GM23248 (cell line): ENCODE measurements at regions not wholly inside any gene's neighbourhood (a gene's known extent, or its start where the extent isn't known, plus 50 kb on each side); places are given as distances from the start of the nearest gene placed in this dataset.

Source experiments
- DNase-seq: peaks from one replicate; pipeline ENCODE4 v3.0.0-alpha.2; 2015
- H2AFZ ChIP-seq: fragments of 200-600 bp; sonication (generic); 2 replicates; pipeline ENCODE4 v1.6.1; 2016; ENCODE audit warnings: antibody characterized with exemption
- H3F3A ChIP-seq: fragments of 200-600 bp; sonication (generic); 2 replicates; pipeline ENCODE4 v1.6.1; 2016; ENCODE audit warnings: mild to moderate bottlenecking, antibody characterized with exemption, mixed run types; ENCODE audit not compliant: insufficient read depth
- H3K27ac ChIP-seq: fragments of 200-600 bp; sonication (generic); 2 replicates; pipeline ENCODE4 v1.5.1; 2016; ENCODE audit warnings: mild to moderate bottlenecking
- H3K27me3 ChIP-seq: fragments of 200-600 bp; sonication (generic); replicated peaks from 2 replicates; pipeline ENCODE4 v1.6.1; 2016; ENCODE audit warnings: mild to moderate bottlenecking; ENCODE audit not compliant: insufficient read depth
- H3K36me3 ChIP-seq: fragments of 200-600 bp; sonication (generic); 2 replicates; pipeline ENCODE4 v1.6.1; 2016; ENCODE audit warnings: low read depth, mild to moderate bottlenecking
- H3K4me1 ChIP-seq: fragments of 200-600 bp; sonication (generic); 2 replicates; pipeline ENCODE4 v1.6.1; 2016; ENCODE audit warnings: mild to moderate bottlenecking; ENCODE audit not compliant: insufficient read depth
- H3K4me2 ChIP-seq: fragments of 200-600 bp; sonication (generic); one replicate; pipeline ENCODE4 v1.6.1; 2016; ENCODE audit warnings: mild to moderate bottlenecking; ENCODE audit not compliant: unreplicated experiment
- H3K4me3 ChIP-seq: fragments of 200-600 bp; sonication (generic); 2 replicates; pipeline ENCODE4 v1.5.1; 2016; ENCODE audit warnings: mild to moderate bottlenecking
- H3K79me2 ChIP-seq: fragments of 200-600 bp; sonication (generic); 2 replicates; pipeline ENCODE4 v1.6.1; 2016; ENCODE audit warnings: mild to moderate bottlenecking; ENCODE audit not compliant: insufficient read depth
- H3K9ac ChIP-seq: fragments of 200-600 bp; sonication (generic); 2 replicates; pipeline ENCODE4 v1.6.1; 2016; ENCODE audit warnings: mild to moderate bottlenecking
- H3K9me2 ChIP-seq: fragments of 200-600 bp; sonication (generic); 2 replicates; pipeline ENCODE4 v1.6.1; 2016; ENCODE audit warnings: mixed run types, mild to moderate bottlenecking, moderate library complexity; ENCODE audit not compliant: insufficient read depth
- H3K9me3 ChIP-seq: fragments of 200-600 bp; sonication (generic); one replicate; pipeline ENCODE4 v1.6.1; 2017; ENCODE audit warnings: low read depth
- H4K20me1 ChIP-seq: fragments of 200-600 bp; sonication (generic); 2 replicates; pipeline ENCODE4 v1.6.0; 2016; ENCODE audit not compliant: insufficient read depth
- EZH2 ChIP-seq: fragments of 200-600 bp; sonication (generic); IDR thresholded peaks from 2 replicates; pipeline ENCODE4 v1.6.1; 2018; ENCODE audit warnings: antibody characterized with exemption, mild to moderate bottlenecking; ENCODE audit not compliant: insufficient read depth, poor library complexity, severe bottlenecking
- EZH2phosphoT487 ChIP-seq: fragments of 200-600 bp; sonication (generic); IDR thresholded peaks from 2 replicates; pipeline ENCODE4 v1.6.1; 2018; ENCODE audit warnings: antibody characterized with exemption, moderate library complexity, mild to moderate bottlenecking, low read depth; ENCODE audit not compliant: insufficient read depth
- WGBS, 2 experiments: methylation state at CpG; one replicate each; pipeline ENCODE4 v1.1.6; 2015 to 2017; ENCODE audit warnings: low lambda C conversion rate in 2 of 2, low coverage in 1 of 2; ENCODE audit errors: missing lambda C conversion rate in 2 of 2; 5-methylcytosine and 5-hydroxymethylcytosine counted together
- in situ Hi-C: fragments of 300-500 bp; cut with MboI; formaldehyde crosslinking; loops from 2 replicates; pipeline ENCODE4 v1.15.0; 2020

GRCh38 chr3:153752405-153753027, 368.7 kb upstream of the ARHGEF26 start:
- Histone ChIP-seq H3K79me2 (no peaks in the 10 kb centered on the region), H3K4me1 (peaks cover 7% of the 10 kb centered on the region; the same call in 1 of the 2 replicates), H3K27me3 (no peaks in the 10 kb centered on the region), H4K20me1 (no peaks in the 10 kb centered on the region), H3K9ac (no peak overlapping the region), H3K36me3 (no peaks in the 10 kb centered on the region), H3F3A (0 out of 2 replicates have a peak, but pooled peaks cover 5% of the 10 kb centered on the region), H3K27ac (no peak overlapping the region), H2AFZ (no peak overlapping the region), H3K9me2 (no peaks in the 10 kb centered on the region), H3K4me2 (no peak overlapping the region), H3K4me3 (no peak overlapping the region), H3K9me3 (no peaks in the 10 kb centered on the region)
- in situ Hi-C loops = loop anchor here (25.0 kb wide), 1 partner anchor 590 kb away; the partner anchor contains the start of gene RAP2B
- TF ChIP-seq EZH2 = no peak
- TF ChIP-seq EZH2phosphoT487 = no peak
- 52 to 54% methylated on average over 8 of the region's 8 CpGs for WGBS, 2 experiments
- peak; percentile 17 for DNase-seq

- no peak overlapping the region for H3K27ac ChIP-seq
- H3K27me3 ChIP-seq = no peaks in the 10 kb centered on the region
- H3F3A ChIP-seq = 0 out of 2 replicates have a peak, but pooled peaks cover 5% of the 10 kb centered on the region
- no peaks in the 10 kb centered on the region for H4K20me1 ChIP-seq
- H3K4me1 ChIP-seq = peaks cover 12% of the 10 kb centered on the region; the same call in 1 of the 2 replicates
- H3K4me3 ChIP-seq = no peak overlapping the region
- no peaks in the 10 kb centered on the region for H3K9me3 ChIP-seq
- H3K36me3 ChIP-seq = no peaks in the 10 kb centered on the region
- WGBS, 2 experiments = 26 to 32% methylated on average over 2 of the region's 2 CpGs
- no peaks in the 10 kb centered on the region for H3K9me2 ChIP-seq
- no peak overlapping the region for H3K9ac ChIP-seq
- H2AFZ ChIP-seq = no peak overlapping the region
- H3K4me2 ChIP-seq = no peak overlapping the region
- in situ Hi-C loops = loop anchor here (25.0 kb wide), 1 partner anchor 591 kb away; the partner anchor contains the start of gene RAP2B
- TF ChIP-seq EZH2phosphoT487 = no peak
- H3K79me2 ChIP-seq = no peaks in the 10 kb centered on the region
- DNase-seq = no peak
Measured at GRCh38 chr3:153753035-153753434, 368.2 kb upstream of the ARHGEF26 start.

GRCh38 chr3:153756816-153757215, 364.4 kb upstream of the ARHGEF26 start:
- no peaks in the 10 kb centered on the region for H3K9me2 ChIP-seq
- H3K9ac ChIP-seq = no peak overlapping the region
- no peak overlapping the region for H3K4me3 ChIP-seq
- H3K4me2 ChIP-seq = no peak overlapping the region
- no peaks in the 10 kb centered on the region for H3K36me3 ChIP-seq
- H3K9me3 ChIP-seq = no peaks in the 10 kb centered on the region
- TF ChIP-seq EZH2phosphoT487 (no peak), EZH2 (no peak)
- H2AFZ ChIP-seq = no peak overlapping the region
- H3F3A ChIP-seq = 0 out of 2 replicates have a peak, but pooled peaks cover 5% of the 10 kb centered on the region
- in situ Hi-C loops = loop anchor here (25.0 kb wide), 1 partner anchor 595 kb away; the partner anchor contains the start of gene RAP2B
- no peaks in the 10 kb centered on the region for H3K79me2 ChIP-seq
- H3K27me3 ChIP-seq = no peaks in the 10 kb centered on the region
- no peak overlapping the region for H3K27ac ChIP-seq
- no peaks in the 10 kb centered on the region for H4K20me1 ChIP-seq
- DNase-seq = peak; percentile 87
- peaks cover 13% of the 10 kb centered on the region; the same call in 1 of the 2 replicates for H3K4me1 ChIP-seq

- Histone ChIP-seq H2AFZ (no peak overlapping the region), H3K4me3 (no peak overlapping the region), H3K9me2 (no peaks in the 10 kb centered on the region), H3K27me3 (no peaks in the 10 kb centered on the region), H3F3A (0 out of 2 replicates have a peak, but pooled peaks cover 5% of the 10 kb centered on the region), H3K27ac (no peak overlapping the region), H3K4me1 (peaks cover 13% of the 10 kb centered on the region; the same call in 1 of the 2 replicates), H3K36me3 (no peaks in the 10 kb centered on the region), H3K9ac (no peak overlapping the region), H4K20me1 (no peaks in the 10 kb centered on the region), H3K79me2 (no peaks in the 10 kb centered on the region), H3K4me2 (no peak overlapping the region), H3K9me3 (no peaks in the 10 kb centered on the region)
- peak; percentile 42 for DNase-seq
- TF ChIP-seq EZH2 (no peak), EZH2phosphoT487 (no peak)
- WGBS, 2 experiments = 93 to 97% methylated on average over 3 of the region's 3 CpGs
- in situ Hi-C loops = loop anchor here (25.0 kb wide), 1 partner anchor 596 kb away; the partner anchor contains the start of gene RAP2B
Measured at GRCh38 chr3:153757839-153758238, 363.4 kb upstream of the ARHGEF26 start.
